Fibroblast of the conjunctiva (primary cell): ENCODE measurements at regions not wholly inside any gene's neighbourhood (a gene's known extent, or its start where the extent isn't known, plus 50 kb on each side); places are given as distances from the start of the nearest gene placed in this dataset.
A peak's percentile ranks its signal among the peaks of the same experiment; 100 is the strongest.

Experiments
- DNase-seq: peaks from one replicate; pipeline ENCODE4 v3.0.0-alpha.2; 2010; ENCODE audit warnings: low read depth

DNA sequence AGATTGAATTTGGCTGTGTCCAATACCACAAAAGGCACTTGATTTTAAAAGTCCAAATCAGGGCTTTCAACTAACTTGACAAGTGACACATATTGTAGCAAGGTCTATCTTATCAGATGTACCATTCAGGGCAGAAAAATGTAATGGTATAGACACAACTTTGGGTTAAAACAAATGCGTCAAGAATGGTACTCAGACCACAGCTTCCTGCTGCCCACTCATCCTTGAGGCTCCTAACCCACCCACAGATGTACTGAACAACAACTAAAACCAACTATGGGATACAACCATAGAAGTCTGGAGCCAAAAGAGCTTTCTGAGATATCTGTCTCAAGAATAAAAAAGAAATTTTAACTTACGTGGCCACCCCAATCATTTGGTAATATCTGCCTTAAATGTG is 105.2 kb downstream of the RBM43 start:
- no peak for DNase-seq

DNA sequence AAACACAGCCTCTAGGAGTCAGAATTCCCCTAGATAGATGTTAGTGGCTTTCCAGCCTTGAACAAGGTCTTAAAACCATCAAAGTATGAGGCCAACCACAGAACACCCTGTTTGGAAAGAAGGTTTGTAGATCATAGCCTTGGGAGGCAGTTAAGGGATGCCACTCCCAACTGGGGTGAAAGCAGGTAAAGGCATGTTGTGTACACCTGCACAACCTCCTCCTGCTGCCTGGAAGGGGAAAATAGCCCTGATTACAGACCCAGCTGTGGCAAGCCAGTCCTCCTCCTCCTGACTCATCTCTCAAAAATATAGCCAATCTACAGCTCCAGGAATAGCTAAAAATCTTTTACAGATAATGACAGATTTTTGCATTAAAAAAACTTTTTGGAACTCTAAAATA is 108.1 kb downstream of the RBM43 start:
- DNase-seq, result no peak

DNA sequence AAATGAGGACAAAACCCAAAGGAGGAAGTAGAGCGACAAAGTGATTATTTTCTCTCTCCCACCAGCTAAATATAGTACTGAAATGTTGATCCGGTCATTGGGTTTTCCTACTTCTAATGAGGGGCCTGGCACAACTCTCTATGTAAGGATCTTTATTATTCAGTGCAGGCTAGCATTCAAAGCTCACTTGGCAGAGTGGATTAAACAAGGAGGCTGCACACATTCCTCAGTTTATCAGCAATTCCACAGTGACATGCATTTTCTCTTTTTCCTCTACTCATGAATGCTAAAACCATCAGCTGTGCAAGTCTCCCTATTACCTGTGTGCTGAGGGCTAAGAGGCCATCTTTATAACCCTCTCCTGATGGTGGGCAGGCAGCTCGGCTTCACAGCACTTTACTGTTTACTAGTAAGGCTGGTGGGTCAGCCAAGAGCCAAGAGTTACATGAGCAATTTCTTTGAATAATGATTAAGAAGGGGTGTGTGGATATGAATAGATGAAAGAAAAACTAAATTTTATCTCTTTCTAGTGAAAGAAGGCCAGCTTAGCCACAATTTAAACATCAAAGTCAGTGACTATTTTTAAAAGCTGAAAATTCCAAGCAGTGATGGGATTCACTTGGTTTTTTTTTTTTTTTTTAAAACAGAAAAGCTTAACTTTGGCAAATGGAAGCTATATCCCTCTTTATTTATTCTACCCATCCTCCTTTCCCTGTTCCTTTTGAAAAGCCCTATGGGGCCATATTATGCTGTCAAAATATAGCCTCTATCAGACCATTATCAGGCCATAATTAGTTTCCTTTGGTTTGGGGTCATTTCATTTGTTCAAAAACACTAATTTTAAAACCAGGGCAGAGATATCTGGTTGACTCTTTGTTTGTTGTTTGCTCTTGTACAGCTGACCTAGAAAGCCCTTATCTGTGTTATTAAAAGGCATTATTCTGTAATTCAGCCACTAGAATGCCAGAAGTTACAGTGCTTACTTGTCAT is 111.0 kb downstream of the RBM43 start:
- no peak for DNase-seq

DNA sequence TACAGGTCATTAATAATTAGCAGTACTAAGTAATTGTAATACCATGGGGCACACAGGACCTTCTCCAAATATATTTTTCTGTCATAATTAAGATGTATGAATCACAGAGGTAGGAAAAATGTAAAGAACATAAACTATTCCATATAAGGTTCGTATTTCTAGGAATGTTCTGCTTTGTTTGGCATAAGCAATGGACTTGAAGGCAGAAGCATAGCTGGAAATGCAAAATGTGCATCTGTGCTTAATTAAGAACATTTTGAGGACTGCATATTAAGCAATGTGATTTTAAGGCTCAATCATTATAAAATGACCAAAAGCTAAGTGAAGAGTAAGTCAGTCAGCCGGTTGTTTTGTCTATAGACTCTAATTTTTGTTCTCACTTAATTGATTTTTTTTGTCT is 123.2 kb downstream of the RBM43 start:
- peak; percentile 90 for DNase-seq

DNA sequence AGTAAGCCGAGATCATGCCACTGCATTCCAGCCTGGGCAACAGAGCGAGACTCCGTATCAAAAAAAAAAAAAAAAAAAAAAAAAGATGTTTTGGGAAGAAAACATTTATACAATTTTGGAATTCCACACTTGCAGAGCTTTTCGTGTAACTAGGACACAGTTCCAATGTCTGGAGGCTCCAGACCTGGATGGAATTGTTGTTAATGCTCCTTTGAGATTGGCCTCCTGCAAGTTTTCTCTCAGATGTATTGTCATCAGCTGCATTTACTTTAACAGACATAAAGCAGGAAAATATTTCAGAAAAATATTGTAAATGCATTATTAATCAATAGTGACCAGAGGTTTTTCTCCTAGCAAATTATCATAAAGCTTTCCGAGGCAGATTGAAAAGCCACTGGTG is 124.1 kb downstream of the RBM43 start:
- DNase-seq, result no peak

DNA sequence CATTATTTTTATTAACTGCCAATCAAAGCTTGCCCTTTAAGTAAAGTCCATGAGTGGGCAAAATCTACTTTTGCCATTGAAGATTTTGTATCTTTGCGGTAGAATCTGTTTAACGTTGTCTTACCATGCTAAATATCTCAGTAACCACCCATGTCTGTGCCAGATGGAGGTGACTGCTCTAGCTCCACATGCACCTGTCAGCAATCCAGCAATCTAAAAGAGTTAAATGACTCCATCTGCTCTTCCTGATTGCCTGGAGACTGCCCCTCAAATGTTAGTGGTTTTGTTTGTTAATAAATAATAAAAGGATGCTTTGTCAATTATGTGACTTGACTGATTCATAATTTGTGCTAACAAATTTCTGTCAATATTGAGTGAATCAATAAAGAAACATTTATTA is 141.7 kb downstream of the RBM43 start:
- no peak for DNase-seq

DNA sequence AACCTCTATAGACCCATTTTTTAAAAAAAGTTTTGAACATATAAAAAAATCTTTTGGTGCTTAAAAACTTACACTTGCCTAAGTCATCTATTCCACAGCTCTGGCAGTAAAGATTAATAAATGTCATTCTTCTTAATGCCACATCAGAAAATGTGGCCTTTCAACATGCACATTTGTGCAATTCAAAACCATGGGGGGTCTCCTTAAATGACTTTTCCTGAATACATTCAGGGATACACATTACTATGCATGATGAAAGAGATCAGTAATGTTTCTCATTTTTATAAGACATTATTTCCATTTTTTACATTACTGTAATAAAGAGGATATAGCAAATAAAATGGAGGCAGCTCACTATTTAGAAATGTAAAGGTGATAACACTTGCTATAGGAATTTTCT is 142.3 kb downstream of the RBM43 start:
- DNase-seq, result no peak

DNA sequence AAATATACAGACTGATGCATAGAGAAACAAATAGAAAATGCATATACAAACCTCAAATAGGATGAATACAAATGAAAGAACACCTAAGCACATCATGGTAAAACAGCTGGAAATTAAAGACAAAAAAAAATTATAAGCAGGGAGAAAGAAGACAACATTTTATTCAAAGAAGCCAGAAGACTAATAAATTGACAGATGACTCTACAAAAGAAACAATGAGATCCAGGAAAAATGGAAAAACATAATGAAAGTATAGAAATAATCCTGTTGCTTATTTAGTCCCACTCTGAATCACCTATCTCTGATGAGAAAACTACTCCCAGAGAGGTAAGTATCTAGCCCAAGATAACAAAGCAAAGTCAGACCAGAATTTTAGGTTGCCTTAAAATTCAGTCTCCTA is 143.4 kb downstream of the RBM43 start:
- DNase-seq, result no peak

DNA sequence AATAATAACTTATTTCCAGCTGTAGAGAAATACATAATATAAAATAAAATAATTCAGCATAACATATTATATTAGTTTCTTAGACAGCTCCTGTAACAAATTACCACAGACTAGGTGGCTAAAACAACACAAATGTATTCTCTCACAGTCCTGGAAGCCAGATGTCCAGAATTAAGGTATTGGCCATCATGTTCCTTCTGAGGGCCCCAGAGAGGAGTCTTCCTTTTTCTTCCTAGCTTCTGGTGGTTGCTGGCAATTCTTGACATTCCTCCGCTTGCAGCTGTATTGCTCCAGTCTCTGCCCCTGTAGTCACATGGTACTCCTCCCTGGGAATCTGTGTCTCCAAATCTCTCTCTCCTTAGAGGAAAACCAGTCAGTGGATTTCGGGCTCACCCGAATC is 146.8 kb downstream of the RBM43 start:
- DNase-seq, result peak; percentile 31

DNA sequence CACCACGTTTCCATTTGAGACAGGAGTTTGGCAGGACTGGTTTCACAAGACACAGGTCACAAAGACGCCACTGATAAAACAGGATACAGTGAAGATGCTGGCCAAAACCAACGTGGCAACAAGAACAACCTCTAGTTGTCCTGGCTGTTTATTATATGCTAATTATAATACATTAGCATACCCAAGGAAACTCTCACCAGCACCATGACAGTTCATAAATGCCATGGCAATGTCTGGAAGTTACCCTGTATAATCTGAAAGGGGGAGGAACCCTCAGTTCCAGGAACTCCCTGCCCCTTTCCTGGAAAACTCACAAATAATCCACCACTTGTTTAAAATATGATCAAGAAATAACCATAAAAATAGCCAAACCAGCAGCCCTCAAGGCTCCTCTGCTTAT is 148.3 kb downstream of the RBM43 start:
- DNase-seq, result no peak

DNA sequence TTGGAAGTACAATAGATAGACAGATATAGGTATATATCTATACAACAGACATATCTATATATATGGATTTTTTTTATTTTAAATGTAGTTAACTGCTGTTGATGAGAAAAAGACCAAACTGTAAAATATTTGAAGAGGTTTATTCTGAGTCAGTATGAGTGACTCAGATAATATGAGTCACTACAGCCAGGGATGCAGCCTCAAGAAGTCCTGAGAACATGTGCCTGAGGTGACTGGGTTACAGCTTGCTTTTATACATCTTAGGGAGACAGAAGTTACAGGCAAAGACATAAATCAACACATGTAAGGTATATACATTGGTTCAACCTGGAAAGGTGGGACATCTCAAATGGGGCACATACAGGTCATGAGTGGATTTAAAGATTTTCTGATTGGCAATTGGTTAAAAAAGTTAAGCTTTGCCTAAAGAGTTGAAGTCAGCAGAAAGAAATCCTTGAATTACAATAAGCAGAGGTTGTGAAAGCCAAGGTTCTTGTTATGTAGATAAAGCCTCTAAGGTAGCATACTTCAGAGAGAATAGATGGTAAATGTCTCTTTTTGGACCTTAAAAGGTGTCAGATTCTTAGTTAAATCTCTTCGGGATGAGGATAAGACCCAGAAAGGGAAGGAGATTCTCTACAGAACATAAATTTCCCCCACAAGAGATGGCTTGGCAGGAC is 149.9 kb downstream of the RBM43 start:
- peak; percentile 39 for DNase-seq

DNA sequence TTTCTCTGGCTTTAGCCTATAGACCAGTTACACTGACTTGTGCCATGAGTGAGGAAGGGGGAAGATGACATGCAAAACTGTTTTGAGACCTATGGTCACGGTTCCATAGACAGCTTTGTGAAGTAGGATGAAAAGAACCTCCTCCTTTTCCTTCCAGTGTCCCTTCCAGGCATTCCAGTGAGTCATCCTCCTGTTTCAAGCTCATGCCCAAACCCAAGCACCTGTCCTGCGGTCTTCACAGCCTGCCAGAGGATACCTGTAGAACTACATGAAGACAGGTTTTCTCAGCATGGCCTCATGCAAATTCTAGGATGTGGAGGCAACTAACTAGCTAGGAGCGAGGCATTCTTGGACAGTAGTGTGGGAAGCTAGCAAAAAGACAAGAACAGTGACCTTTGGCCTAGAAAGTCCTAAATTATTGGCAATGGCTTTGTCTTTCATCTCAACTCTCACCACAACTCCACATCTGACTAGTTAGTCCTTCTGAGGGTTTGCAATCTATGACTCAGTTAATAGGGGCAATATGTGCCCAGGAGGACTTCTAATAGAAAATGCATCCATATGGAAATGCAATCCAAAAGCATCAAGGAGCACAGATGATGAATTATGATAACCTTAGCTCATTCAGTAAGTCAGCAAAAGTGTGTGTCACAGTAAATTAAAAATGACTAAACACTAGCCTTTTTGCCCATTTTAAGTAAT is 154.7 kb downstream of the RBM43 start:
- no peak for DNase-seq

DNA sequence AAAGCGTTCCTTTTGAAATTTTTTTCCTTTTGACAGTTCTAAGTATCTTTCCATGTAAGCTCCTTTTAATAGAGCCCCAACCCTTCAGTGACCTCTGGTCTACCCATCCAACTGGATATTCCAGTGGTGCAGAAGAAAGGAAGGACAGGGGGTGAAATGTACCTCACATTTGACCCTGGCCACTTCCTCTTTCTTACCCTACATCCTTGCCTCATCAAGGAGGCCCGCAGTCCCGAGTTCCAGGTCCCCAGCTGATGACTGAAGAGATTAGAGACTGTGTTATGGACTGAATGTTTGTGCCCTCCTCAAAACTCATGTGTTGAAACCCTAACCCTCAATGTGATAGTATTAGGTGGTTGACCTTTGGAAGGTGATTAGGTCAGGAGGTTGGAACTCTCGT is 158.1 kb downstream of the RBM43 start:
- DNase-seq, result no peak

DNA sequence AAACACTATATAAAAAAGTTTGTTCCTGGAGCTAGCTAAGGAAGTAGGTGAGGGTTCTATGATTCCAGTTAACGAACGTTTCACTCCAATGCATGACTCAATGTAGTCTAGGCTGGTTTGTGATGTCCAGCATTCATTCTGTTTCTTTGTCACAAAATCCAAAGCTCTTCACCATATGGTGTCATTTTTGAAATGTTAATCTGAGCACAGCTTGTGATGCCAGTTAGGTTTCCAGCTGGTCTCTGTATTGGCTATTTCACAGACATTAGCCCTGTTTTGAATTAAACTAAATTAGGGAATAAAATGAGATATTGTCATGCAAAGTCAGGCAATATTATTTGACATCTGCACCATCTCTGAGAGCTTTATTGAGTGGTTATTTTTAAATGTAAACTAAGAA is 159.4 kb downstream of the RBM43 start:
- DNase-seq, result no peak

DNA sequence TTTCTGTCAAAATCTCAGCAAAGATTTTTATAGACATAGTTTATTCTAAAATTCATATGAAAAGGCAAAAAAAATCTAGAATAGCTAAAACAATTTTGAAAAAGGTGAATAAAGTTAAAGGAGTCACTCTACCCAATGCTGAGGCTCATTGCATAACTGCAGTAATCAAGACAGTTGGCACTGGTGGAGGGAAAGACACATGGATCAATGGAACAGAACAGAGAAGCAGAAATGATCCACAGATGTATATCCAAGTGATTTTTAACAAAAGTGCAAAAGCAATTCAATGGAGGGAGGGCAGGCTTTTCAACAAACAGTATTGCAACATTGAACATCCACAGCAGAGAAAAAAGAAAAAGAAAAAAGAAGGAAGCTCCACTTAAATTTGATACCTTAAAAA is 162.8 kb downstream of the RBM43 start:
- DNase-seq, result no peak

DNA sequence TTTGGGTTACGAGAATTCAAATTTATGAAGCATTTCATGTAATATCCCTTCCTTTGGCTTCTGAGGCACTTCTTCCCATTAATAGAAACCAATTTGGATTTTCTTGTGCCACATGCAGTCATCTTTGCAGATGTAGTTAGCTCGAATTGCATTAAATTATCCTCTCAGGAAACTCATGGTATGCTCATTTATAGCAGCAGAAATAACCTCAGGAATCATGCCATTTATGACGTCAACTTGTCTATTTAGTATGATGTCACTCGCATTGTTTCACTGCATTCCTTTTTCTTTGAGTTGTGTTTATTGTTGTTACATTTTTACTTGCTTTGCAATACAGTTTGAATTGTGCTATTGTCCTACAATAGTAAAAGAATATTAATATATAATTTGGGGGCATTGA is 163.8 kb downstream of the RBM43 start:
- DNase-seq, result no peak

DNA sequence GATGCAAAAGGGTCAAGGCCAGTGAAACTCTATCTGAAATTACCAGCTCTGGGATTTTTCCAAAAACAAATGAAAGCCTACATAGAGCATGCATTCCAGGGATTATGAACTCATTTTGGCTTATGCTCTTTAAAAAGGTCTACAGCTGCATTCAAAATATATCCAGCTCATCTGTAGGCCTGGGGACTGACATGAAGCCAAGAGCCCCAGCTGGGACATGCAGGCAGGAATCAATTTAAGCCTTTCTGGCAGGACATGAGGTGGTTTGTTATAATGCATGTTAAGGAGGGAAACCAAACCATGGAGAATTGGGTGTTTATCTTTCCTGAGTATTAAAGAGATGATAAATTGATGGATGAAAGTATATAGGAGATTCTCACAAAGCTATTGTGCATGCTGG is 164.5 kb downstream of the RBM43 start:
- DNase-seq, result peak; percentile 28

DNA sequence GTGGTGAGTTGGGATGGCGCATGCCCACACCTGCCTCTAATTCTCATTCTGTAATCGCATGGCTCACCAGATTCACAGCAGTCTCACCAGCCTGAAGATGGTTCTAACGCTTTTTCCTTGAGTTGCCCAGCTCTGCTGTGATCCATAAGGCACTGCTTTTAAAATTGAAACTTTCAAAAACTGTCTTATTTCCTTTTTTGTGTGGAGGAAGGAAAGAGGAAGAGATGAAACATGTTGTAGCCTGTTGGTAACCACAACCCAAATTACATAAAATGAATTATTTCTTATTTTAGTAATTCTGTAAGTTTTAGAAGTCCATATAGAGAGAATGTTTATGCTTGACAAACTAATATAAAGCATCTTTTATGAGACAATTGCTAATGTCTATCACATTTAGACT is 165.4 kb downstream of the RBM43 start:
- no peak for DNase-seq

DNA sequence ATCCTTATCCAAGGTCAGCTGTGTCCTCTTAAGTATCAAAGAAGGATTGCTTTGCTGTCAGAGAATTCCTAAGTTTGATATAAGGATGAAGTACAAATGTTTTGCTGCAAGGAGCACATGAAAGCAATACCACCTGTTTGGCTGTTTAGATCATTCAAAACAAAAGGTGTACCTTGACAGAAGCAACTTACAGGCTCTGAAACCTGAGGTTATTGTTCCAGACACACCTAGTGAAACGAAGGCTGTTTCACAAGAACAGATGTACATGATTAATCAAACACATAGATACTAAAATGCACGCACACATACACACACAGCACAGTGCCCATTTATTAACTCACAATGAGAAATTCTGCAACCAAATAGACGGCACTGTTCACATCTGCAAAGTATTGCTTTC is 166.2 kb downstream of the RBM43 start:
- no peak for DNase-seq

DNA sequence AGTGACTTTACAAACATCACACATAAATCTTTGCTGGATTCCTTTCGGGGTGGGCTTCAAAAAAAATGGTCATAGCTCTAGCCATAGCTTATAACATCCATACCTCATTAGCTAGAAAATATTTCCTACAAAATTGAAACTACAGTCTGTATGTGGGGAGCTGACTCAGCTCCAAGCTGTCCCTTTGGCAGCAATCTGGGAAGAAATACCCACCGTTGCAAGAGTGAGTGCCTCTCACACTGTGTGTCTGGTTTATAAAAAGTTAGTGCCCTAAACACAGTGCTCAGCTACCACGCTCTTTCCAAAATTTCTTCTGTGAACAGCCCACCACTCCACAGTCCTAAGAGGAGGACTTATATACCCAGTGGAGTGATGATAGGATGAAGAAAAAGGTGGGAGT is 170.1 kb downstream of the RBM43 start:
- DNase-seq, result no peak

DNA sequence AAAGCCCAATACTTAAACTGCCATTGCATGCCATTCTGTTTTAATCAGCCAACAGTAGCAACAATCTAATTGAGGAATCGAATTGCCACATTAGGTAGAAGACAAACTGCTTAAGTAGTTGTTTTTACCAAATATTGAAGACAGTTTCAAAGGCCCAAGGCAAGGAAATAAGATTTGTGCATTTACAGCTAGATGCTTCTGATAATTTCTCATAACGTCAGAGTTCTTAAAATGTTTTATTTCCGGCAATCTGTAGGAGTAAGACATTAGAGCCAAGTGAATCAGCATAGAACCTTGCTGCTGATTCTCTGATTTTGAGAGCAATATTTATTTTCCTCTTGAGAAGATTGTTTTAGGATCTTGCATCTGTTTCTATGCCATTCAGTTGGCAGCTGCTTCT is 174.3 kb downstream of the RBM43 start:
- no peak for DNase-seq

DNA sequence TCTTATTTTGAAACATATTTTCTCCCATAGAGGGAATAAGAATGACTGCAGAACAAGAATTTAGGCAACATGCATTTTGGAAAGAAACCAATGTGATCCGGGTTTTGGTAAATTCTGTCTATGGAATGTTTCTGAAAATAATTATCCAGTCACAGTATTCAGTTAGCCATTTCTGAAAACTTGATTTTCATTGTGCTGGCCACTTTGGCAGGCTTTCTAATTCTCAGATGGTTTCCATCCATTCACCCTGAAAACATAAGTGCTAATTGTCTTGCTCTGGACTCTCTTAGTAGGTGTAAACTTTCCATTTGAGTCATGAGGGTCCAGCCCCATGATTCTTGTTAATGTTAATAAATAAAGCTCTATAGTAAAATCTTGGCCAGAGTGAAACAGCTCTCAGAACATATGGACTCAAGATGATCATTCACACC is 176.5 kb downstream of the RBM43 start:
- peak; percentile 73 for DNase-seq
